ENCODE measurements at regions not wholly inside any gene's neighbourhood (a gene's known extent, or its start where the extent isn't known, plus 50 kb on each side); places are given as distances from the start of the nearest gene placed in this dataset.

- ChIA-PET CTCF (no interaction called here), POLR2A (no interaction called here)
- TF ChIP-seq CTCF (IDR thresholded peaks at IDR 0.05; ENCODE audit: insufficient read depth, low read length, missing control alignments) = no peak
- no peak overlapping the region for H3K4me3 ChIP-seq (ENCODE audit: low read depth, low read length)
- DNase-seq (ENCODE audit: low read depth, low spot score) = no peak
Observed at GRCh38 chr5:107320846-107321245, 349.9 kb downstream of the EFNA5 start.

- DNase-seq (ENCODE audit: low read depth, low spot score) = no peak
- no peak for TF ChIP-seq CTCF (IDR thresholded peaks at IDR 0.05; ENCODE audit: insufficient read depth, low read length, missing control alignments)
- ChIA-PET POLR2A (no interaction called here), CTCF (no interaction called here)
- H3K4me3 ChIP-seq (ENCODE audit: low read depth, low read length) = no peak overlapping the region
Observed at GRCh38 chr5:107320376-107320775, 350.4 kb downstream of the EFNA5 start.

GRCh38 chr5:107319901-107320300 is 350.8 kb downstream of the EFNA5 start:
- POLR2A ChIA-PET = no interaction called here
- H3K4me3 ChIP-seq (ENCODE audit: low read depth, low read length) = no peak overlapping the region
- DNase-seq (ENCODE audit: low read depth, low spot score) = no peak
- no peak for TF ChIP-seq CTCF (IDR thresholded peaks at IDR 0.05; ENCODE audit: insufficient read depth, low read length, missing control alignments)
- CTCF ChIA-PET = no interaction called here

GRCh38 chr5:107314330-107314729 is 356.4 kb downstream of the EFNA5 start:
- no peak for TF ChIP-seq CTCF (IDR thresholded peaks at IDR 0.05; ENCODE audit: insufficient read depth, low read length, missing control alignments)
- CTCF ChIA-PET = no interaction called here
- POLR2A ChIA-PET = no interaction called here
- DNase-seq (ENCODE audit: low read depth, low spot score) = no peak
- no peak overlapping the region for H3K4me3 ChIP-seq (ENCODE audit: low read depth, low read length)

GRCh38 chr5:107313921-107314320 is 356.8 kb downstream of the EFNA5 start:
- ChIA-PET CTCF (no interaction called here), POLR2A (no interaction called here)
- DNase-seq (ENCODE audit: low read depth, low spot score) = no peak
- TF ChIP-seq CTCF (IDR thresholded peaks at IDR 0.05; ENCODE audit: insufficient read depth, low read length, missing control alignments) = no peak
- no peak overlapping the region for H3K4me3 ChIP-seq (ENCODE audit: low read depth, low read length)

GRCh38 chr5:107313098-107313497 is 357.6 kb downstream of the EFNA5 start:
- ChIA-PET CTCF (no interaction called here), POLR2A (no interaction called here)
- TF ChIP-seq CTCF (IDR thresholded peaks at IDR 0.05; ENCODE audit: insufficient read depth, low read length, missing control alignments) = no peak
- DNase-seq (ENCODE audit: low read depth, low spot score) = no peak
- H3K4me3 ChIP-seq (ENCODE audit: low read depth, low read length) = no peak overlapping the region
